ENCODE measurements at regions not wholly inside any gene's neighbourhood (a gene's known extent, or its start where the extent isn't known, plus 50 kb on each side); places are given as distances from the start of the nearest gene placed in this dataset.

DNA sequence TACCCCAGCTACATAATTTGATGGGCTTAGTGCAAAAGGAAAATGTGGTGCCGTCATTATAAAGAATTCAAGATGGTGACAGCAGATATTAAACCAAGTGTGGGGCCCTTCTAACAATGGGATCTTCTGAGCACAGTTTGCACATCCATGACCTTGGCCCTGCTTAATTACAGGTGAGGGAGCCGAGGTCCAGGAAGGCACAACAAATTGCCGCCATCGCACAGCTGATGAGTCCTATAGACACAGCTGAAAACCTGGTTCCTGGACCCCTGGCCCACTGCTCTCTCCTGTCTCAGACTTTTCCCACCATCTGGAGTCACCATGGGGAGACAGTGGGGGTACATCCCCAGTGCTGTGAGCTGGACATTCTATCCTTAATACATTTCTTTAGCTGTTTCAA, 95.8 kb upstream of the MAP4K3 start:
- H3K27ac ChIP-seq (ENCODE audit: control insufficient read depth, insufficient read depth) = no peak overlapping the region
- H2AFZ ChIP-seq (ENCODE audit: control insufficient read depth, low read depth, low read length) = no peak overlapping the region
- peaks cover 0 to 2% of the 10 kb centered on the region in 2 experiments; a peak in 3 of 4 replicates for H3K27me3 ChIP-seq (replicated peaks in 1 of 2; ENCODE audit: control insufficient read depth in 2 of 2, insufficient read depth in 2 of 2, low read length in 1 of 2)
- H3K4me1 ChIP-seq (ENCODE audit: control insufficient read depth, insufficient read depth, low read length) = no peaks in the 10 kb centered on the region; the same call in 1 of the 2 replicates
- H3K9me3 ChIP-seq (replicated peaks; ENCODE audit: control insufficient read depth, insufficient read depth, low read length) = no peaks in the 10 kb centered on the region
- 73% methylated on average over 4 of the region's 4 CpGs for WGBS (ENCODE audit: insufficient coverage, insufficient replicate concordance, low lambda C conversion rate, missing lambda C conversion rate)
- no peak for FAIRE-seq
- no peaks in the 10 kb centered on the region for H4K20me1 ChIP-seq (ENCODE audit: control insufficient read depth, insufficient read depth)
- ChIA-PET POLR2A (no interaction called here), RAD21 (ENCODE audit: unreplicated experiment) (no interaction called here), CTCF (no interaction called here), SMC1A (ENCODE audit: uncharacterized antibody, unreplicated experiment) (interaction anchor here (2.3 kb wide), 1 partner anchor 9 kb away, joined by 6 read pairs; no protein-coding TSS in a partner anchor)
- no peak overlapping the region for H3K4me2 ChIP-seq (ENCODE audit: control insufficient read depth, insufficient read depth)
- no peak for ATAC-seq
- in situ Hi-C loops (cut with MboI) = no loop called here
- H3K4me3 ChIP-seq = no peak overlapping the region
- no TSS peak for BruUV-seq (replicated peaks)
- intact Hi-C loops (cut with micrococcal nuclease; ENCODE audit: unreplicated experiment) = no loop called here
- H3K36me3 ChIP-seq (ENCODE audit: control insufficient read depth in 2 of 2, insufficient read depth in 2 of 2, low read length in 1 of 2) = no peaks in the 10 kb centered on the region
- no peak overlapping the region for H3K9ac ChIP-seq (ENCODE audit: control insufficient read depth, insufficient read depth, low read length)
- no peak for TF ChIP-seq HDAC6 (IDR thresholded peaks at IDR 0.05; ENCODE audit: unreplicated experiment)
- TF ChIP-seq RBBP5 (conservative IDR thresholded peaks at IDR 0.05) = no peak
- no peak for TF ChIP-seq NFYA (IDR thresholded peaks at IDR 0.05; ENCODE audit: borderline replicate concordance, low read depth, low read length)
- TF ChIP-seq ZZZ3 (IDR thresholded peaks at IDR 0.05; ENCODE audit: control insufficient read depth, insufficient read length, low read depth) = no peak
- no peak for TF ChIP-seq CBX5 (IDR thresholded peaks at IDR 0.05; ENCODE audit: low read depth)
- DNase-seq (ENCODE audit: low read depth, low spot score) = no peak
- H3K79me2 ChIP-seq (ENCODE audit: control insufficient read depth, insufficient read depth, low read length) = no peaks in the 10 kb centered on the region

DNA sequence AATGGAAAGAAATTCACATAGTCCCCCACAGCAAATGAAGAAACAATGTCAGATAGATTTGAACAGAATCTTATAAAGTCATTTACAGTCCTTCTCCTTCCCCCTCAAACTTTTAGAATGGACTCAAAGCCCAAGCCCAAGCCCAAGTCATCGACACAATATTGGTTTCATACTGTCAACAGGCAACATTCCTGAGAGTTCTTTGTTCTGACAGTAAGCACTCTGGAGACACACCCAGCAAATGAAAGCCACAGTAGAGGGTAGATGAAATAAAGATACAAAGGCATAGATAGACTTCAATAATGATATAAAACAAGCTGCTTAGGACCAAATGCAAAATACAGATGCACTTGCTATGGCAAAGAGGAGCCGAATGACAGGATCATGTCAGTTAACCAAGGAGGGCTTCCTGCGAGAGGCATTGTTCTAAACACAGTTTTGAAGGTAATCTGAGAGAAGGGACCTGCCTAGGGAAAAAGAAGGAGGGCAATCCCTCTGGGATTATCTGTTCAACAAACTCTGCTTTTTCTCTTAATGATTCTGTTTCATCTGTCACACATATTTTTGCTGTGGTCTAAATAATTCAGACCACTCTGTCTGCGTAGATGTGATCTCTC, 97.1 kb upstream of the MAP4K3 start:
- ChIA-PET RAD21 (ENCODE audit: unreplicated experiment) (no interaction called here), SMC1A (ENCODE audit: uncharacterized antibody, unreplicated experiment) (interaction anchor here (2.3 kb wide), 1 partner anchor 10 kb away, joined by 6 read pairs; no protein-coding TSS in a partner anchor), POLR2A (interaction anchor here (0.5 kb wide), 1 partner anchor 1466 kb away, joined by 3 read pairs; no protein-coding TSS in a partner anchor), CTCF (no interaction called here)
- peaks cover 0 to 2% of the 10 kb centered on the region in 2 experiments; a peak in 3 of 4 replicates for H3K27me3 ChIP-seq (replicated peaks in 1 of 2; ENCODE audit: control insufficient read depth in 2 of 2, insufficient read depth in 2 of 2, low read length in 1 of 2)
- no peaks in the 10 kb centered on the region for H3K36me3 ChIP-seq (ENCODE audit: control insufficient read depth in 2 of 2, insufficient read depth in 2 of 2, low read length in 1 of 2)
- no TSS peak for BruUV-seq (replicated peaks)
- DNase-seq (ENCODE audit: low read depth, low spot score) = no peak
- ATAC-seq = no peak
- H4K20me1 ChIP-seq (ENCODE audit: control insufficient read depth, insufficient read depth) = no peaks in the 10 kb centered on the region
- no peaks in the 10 kb centered on the region; the same call in 2 of the 3 replicates for H3K9me3 ChIP-seq (replicated peaks; ENCODE audit: control insufficient read depth, insufficient read depth, low read length)
- H3K4me2 ChIP-seq (ENCODE audit: control insufficient read depth, insufficient read depth) = no peak overlapping the region
- in situ Hi-C loops (cut with MboI) (no loop called here), intact Hi-C loops (cut with micrococcal nuclease; ENCODE audit: unreplicated experiment) (no loop called here)
- FAIRE-seq = no peak
- H3K79me2 ChIP-seq (ENCODE audit: control insufficient read depth, insufficient read depth, low read length) = no peaks in the 10 kb centered on the region
- H3K4me1 ChIP-seq (ENCODE audit: control insufficient read depth, insufficient read depth, low read length) = no peaks in the 10 kb centered on the region; the same call in 1 of the 2 replicates
- 75% methylated on average over 4 of the region's 4 CpGs for WGBS (ENCODE audit: insufficient coverage, insufficient replicate concordance, low lambda C conversion rate, missing lambda C conversion rate)
- no peak overlapping the region for H2AFZ ChIP-seq (ENCODE audit: control insufficient read depth, low read depth, low read length)
- H3K4me3 ChIP-seq = no peak overlapping the region
- H3K27ac ChIP-seq (ENCODE audit: control insufficient read depth, insufficient read depth) = no peak overlapping the region
- H3K9ac ChIP-seq (ENCODE audit: control insufficient read depth, insufficient read depth, low read length) = no peak overlapping the region
- TF ChIP-seq SPI1 (IDR thresholded peaks at IDR 0.05; ENCODE audit: borderline replicate concordance, insufficient read depth, low read depth, low read length) (no peak), RCOR1 (conservative IDR thresholded peaks at IDR 0.05; ENCODE audit: low read depth, low read length) (no peak), RB1 (IDR thresholded peaks at IDR 0.05; ENCODE audit: borderline replicate concordance) (no peak), EGR1 (IDR thresholded peaks at IDR 0.05; ENCODE audit: borderline replicate concordance in 1 of 2, low read depth in 2 of 2, low read length in 2 of 2) (no peak), IKZF1 (conservative IDR thresholded peaks at IDR 0.05) (no peak), TCF12 (IDR thresholded peaks at IDR 0.05; ENCODE audit: low read depth, low read length) (no peak), ATF7 (IDR thresholded peaks at IDR 0.05; ENCODE audit: low read depth) (no peak), ZBED1 (IDR thresholded peaks at IDR 0.05; ENCODE audit: borderline replicate concordance) (no peak), RAD21 (IDR thresholded peaks at IDR 0.05; ENCODE audit: insufficient read depth, low read depth, low read length) (no peak)
- TF ChIP-seq, protein P1, sequence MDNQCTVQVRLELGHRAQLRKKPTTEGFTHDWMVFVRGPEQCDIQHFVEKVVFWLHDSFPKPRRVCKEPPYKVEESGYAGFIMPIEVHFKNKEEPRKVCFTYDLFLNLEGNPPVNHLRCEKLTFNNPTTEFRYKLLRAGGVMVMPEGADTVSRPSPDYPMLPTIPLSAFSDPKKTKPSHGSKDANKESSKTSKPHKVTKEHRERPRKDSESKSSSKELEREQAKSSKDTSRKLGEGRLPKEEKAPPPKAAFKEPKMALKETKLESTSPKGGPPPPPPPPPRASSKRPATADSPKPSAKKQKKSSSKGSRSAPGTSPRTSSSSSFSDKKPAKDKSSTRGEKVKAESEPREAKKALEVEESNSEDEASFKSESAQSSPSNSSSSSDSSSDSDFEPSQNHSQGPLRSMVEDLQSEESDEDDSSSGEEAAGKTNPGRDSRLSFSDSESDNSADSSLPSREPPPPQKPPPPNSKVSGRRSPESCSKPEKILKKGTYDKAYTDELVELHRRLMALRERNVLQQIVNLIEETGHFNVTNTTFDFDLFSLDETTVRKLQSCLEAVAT (IDR thresholded peaks at IDR 0.05) = no peak
- TF ChIP-seq, protein P2, sequence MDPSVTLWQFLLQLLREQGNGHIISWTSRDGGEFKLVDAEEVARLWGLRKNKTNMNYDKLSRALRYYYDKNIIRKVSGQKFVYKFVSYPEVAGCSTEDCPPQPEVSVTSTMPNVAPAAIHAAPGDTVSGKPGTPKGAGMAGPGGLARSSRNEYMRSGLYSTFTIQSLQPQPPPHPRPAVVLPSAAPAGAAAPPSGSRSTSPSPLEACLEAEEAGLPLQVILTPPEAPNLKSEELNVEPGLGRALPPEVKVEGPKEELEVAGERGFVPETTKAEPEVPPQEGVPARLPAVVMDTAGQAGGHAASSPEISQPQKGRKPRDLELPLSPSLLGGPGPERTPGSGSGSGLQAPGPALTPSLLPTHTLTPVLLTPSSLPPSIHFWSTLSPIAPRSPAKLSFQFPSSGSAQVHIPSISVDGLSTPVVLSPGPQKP (IDR thresholded peaks at IDR 0.05; ENCODE audit: low read depth, low read length) = no peak
